ENCODE measurements at regions not wholly inside any gene's neighbourhood (a gene's known extent, or its start where the extent isn't known, plus 50 kb on each side); places are given as distances from the start of the nearest gene placed in this dataset.

GRCh38 chr20:22866812-22867341, 168.2 kb upstream of the SSTR4 start:
- Histone ChIP-seq H3K4me2 (ENCODE audit: insufficient read depth, low read length) (no peak overlapping the region), H3K79me2 (ENCODE audit: control insufficient read depth, insufficient read depth, low read length) (no peaks in the 10 kb centered on the region), H4K20me1 (replicated peaks; ENCODE audit: control insufficient read depth, insufficient read depth, low read length) (no peaks in the 10 kb centered on the region), H3K36me3 (ENCODE audit: control insufficient read depth, insufficient read depth, low read length) (no peaks in the 10 kb centered on the region), H3K9me1 (ENCODE audit: control insufficient read depth, insufficient read depth, low read length) (no peaks in the 10 kb centered on the region), H3K9ac (ENCODE audit: insufficient read depth in 1 of 2, low read depth in 2 of 2, low read length in 2 of 2) (no peak overlapping the region), H3K27me3 (ENCODE audit: control insufficient read depth in 2 of 2, insufficient read depth in 2 of 2, low read length in 2 of 2) (peaks cover 0 to 4% of the 10 kb centered on the region in 2 experiments; a peak in 2 of 5 replicates), H3K4me1 (replicated peaks in 1 of 2; ENCODE audit: control insufficient read depth in 2 of 2, insufficient read depth in 2 of 2, low read length in 2 of 2) (no peaks in the 10 kb centered on the region; a peak in 1 of 5 replicates), H3K27ac (ENCODE audit: extremely low read depth, low read depth, low read length) (no peak overlapping the region), H2AFZ (ENCODE audit: low read depth, low read length) (no peak overlapping the region), H3K4me3 (no peak overlapping the region), H3K9me3 (replicated peaks; ENCODE audit: control insufficient read depth, insufficient read depth, low read depth, low read length) (no peaks in the 10 kb centered on the region)
- ATAC-seq (no peak), FAIRE-seq (no peak), DNase-seq (ENCODE audit: extremely low read depth in 1 of 4, low spot score in 3 of 4) (no peak)
- in situ Hi-C loops (cut with MboI) (no loop called here), intact Hi-C loops (cut with micrococcal nuclease) (no loop called here)
- CTCF ChIA-PET (ENCODE audit: low intra/inter-chr PET ratio): no interaction called here
- TF ChIP-seq ZNF57 (CRISPR knock-in tag; IDR thresholded peaks at IDR 0.05) (no peak), TAL1 (IDR thresholded peaks at IDR 0.05) (no peak), MTA3 (IDR thresholded peaks at IDR 0.05; ENCODE audit: borderline replicate concordance) (no peak), ILK (tag; IDR thresholded peaks at IDR 0.05; ENCODE audit: borderline replicate concordance, low read depth) (no peak), CREM (IDR thresholded peaks at IDR 0.05; ENCODE audit: low read depth) (no peak), RBM14 (IDR thresholded peaks at IDR 0.05; ENCODE audit: borderline replicate concordance, insufficient read depth, low read depth, low read length) (no peak), EGR1 (conservative IDR thresholded peaks at IDR 0.05) (no peak), HES1 (IDR thresholded peaks at IDR 0.05; ENCODE audit: low read depth) (no peak)
- TF ChIP-seq, protein P1, sequence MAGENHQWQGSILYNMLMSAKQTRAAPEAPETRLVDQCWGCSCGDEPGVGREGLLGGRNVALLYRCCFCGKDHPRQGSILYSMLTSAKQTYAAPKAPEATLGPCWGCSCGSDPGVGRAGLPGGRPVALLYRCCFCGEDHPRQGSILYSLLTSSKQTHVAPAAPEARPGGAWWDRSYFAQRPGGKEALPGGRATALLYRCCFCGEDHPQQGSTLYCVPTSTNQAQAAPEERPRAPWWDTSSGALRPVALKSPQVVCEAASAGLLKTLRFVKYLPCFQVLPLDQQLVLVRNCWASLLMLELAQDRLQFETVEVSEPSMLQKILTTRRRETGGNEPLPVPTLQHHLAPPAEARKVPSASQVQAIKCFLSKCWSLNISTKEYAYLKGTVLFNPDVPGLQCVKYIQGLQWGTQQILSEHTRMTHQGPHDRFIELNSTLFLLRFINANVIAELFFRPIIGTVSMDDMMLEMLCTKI (IDR thresholded peaks at IDR 0.05; ENCODE audit: partially characterized antibody): no peak
- whole genome bisulfite sequencing (ENCODE audit: insufficient coverage, low coverage, missing lambda C conversion rate): 0% methylated on average over 2 of the region's 2 CpGs
- POLR2A ChIA-PET: no interaction called here
- no TSS peak for BruUV-seq (replicated peaks)

All from K562 (cell line).